ENCODE measurements at regions not wholly inside any gene's neighbourhood (a gene's known extent, or its start where the extent isn't known, plus 50 kb on each side); places are given as distances from the start of the nearest gene placed in this dataset.

GRCh38 chr6:92329208-92329847 lies 1090.0 kb downstream of the EPHA7 start:
- no peak for TF ChIP-seq CTCF (conservative IDR thresholded peaks at IDR 0.05; ENCODE audit: low read length)
- no peak overlapping the region for H3K4me3 ChIP-seq (ENCODE audit: low read length)
- DNase-seq (ENCODE audit: low read depth) = no peak

- TF ChIP-seq CTCF (conservative IDR thresholded peaks at IDR 0.05; ENCODE audit: low read length) = no peak
- DNase-seq (ENCODE audit: low read depth) = no peak
- H3K4me3 ChIP-seq (ENCODE audit: low read length) = no peak overlapping the region
These were observed 1104.0 kb downstream of the EPHA7 start for GRCh38 chr6:92315312-92315711.

- peak; percentile 17 for DNase-seq (ENCODE audit: low read depth)
- no peak for TF ChIP-seq CTCF (conservative IDR thresholded peaks at IDR 0.05; ENCODE audit: low read length)
- no peak overlapping the region for H3K4me3 ChIP-seq (ENCODE audit: low read length)
These were observed 1122.3 kb downstream of the EPHA7 start for GRCh38 chr6:92297101-92297500.

GRCh38 chr6:92292067-92292466 lies 1127.3 kb downstream of the EPHA7 start:
- DNase-seq (ENCODE audit: low read depth) = no peak
- H3K4me3 ChIP-seq (ENCODE audit: low read length) = no peak overlapping the region
- no peak for TF ChIP-seq CTCF (conservative IDR thresholded peaks at IDR 0.05; ENCODE audit: low read length)

GRCh38 chr6:92289831-92290230 lies 1129.5 kb downstream of the EPHA7 start:
- no peak overlapping the region for H3K4me3 ChIP-seq (ENCODE audit: low read length)
- TF ChIP-seq CTCF (conservative IDR thresholded peaks at IDR 0.05; ENCODE audit: low read length) = no peak
- DNase-seq (ENCODE audit: low read depth) = no peak

GRCh38 chr6:92281571-92282076 lies 1137.7 kb downstream of the EPHA7 start:
- TF ChIP-seq CTCF (conservative IDR thresholded peaks at IDR 0.05; ENCODE audit: low read length) = no peak
- no peak overlapping the region for H3K4me3 ChIP-seq (ENCODE audit: low read length)
- no peak for DNase-seq (ENCODE audit: low read depth)

GRCh38 chr6:92275150-92275549 lies 1144.2 kb downstream of the EPHA7 start:
- DNase-seq (ENCODE audit: low read depth) = no peak
- no peak for TF ChIP-seq CTCF (conservative IDR thresholded peaks at IDR 0.05; ENCODE audit: low read length)

More at GRCh38 chr6:92275150-92275549, 1144.2 kb downstream of the EPHA7 start:
- no peak overlapping the region for H3K4me3 ChIP-seq (ENCODE audit: low read length)
